ENCODE measurements at regions not wholly inside any gene's neighbourhood (a gene's known extent, or its start where the extent isn't known, plus 50 kb on each side); places are given as distances from the start of the nearest gene placed in this dataset.

DNA sequence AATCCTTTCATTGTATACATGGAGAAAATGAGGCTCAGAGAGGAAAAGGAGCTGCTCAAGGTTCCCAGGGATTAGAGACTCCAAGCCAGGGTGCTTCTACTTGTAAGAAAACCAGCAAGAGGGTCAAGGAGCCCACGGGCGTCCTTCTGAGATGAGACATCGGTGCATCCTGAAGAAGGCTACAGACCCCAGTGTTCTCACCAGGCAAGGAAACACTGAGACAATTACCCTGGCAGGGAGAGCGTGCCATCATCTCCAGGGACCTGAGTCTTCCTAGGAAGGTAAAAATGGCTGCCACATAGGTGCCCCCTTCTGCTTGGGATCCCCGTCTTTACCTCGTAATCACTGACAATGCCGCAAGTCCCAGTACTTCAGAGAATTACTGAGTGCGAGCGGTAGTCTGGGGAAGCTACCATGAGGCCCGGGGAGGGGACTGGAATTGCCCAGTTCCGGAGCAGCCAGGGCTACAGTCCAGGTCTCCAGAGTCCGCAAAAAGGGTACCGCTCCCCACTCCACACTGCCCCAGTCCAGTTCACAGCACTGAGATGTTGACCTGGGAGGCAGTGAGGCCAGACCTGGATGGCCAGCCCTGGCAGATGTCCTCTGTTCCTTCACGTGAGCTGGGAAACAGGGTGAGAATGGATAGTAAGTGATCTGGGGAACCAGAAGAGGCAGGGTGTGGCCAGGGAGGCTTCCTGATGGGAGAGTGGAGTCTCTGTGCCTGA lies 164.7 kb upstream of the SMAD3 start:
- H3K27me3 ChIP-seq (ENCODE audit: low read depth): no peaks in the 10 kb centered on the region
- in situ Hi-C loops (cut with MboI; ENCODE audit: low sequenced_read_pairs): no loop called here
- H3K4me3 ChIP-seq: no peak overlapping the region
- H3K9me3 ChIP-seq: peaks cover 2% of the 10 kb centered on the region
- DNase-seq (ENCODE audit: low spot score in 2 of 2): no peak
- no peaks in the 10 kb centered on the region for H3K36me3 ChIP-seq (replicated peaks)
- H3K4me1 ChIP-seq: peaks cover 2% of the 10 kb centered on the region; the same call in 1 of the 2 replicates

DNA sequence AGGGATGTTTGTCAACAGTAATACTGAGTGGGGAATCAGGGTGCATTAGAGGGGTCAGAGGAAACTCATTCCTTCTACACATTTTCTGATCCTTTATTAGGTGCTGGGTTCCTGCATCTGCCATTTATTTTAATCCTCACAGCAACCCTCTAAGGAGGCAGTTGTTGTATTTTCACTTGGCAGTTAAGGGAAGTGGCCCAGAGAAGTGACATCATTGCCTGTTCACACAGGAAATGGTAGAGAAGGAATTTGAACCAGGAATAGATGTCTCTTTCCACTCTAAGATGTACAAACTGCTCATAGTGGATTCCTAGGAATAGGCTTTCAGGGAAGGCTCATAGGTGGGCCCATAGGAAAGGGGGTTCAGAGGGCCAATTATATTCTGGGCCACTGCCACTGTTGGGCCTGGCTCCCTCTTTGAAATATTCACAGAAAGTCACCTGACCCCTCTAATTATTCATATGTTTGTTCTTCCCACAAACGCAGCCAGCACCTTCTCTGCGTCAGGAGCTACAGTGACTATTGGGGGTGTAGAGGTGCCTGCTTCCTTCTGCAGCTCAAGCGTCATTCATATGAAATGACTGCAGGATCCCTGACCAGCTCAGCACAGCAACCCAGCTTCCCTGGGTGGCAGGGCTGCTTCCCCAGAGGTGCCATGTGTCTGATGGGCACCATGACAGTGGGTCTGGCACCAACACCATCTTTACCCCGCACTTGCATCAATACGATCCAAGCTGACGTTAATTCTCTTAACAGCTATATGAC lies 163.9 kb upstream of the SMAD3 start:
- DNase-seq (ENCODE audit: low spot score in 2 of 2): no peak
- Histone ChIP-seq H3K27me3 (ENCODE audit: low read depth) (no peaks in the 10 kb centered on the region), H3K4me3 (no peak overlapping the region), H3K4me1 (peaks cover 4% of the 10 kb centered on the region), H3K9me3 (peaks cover 7% of the 10 kb centered on the region), H3K36me3 (replicated peaks) (no peaks in the 10 kb centered on the region)
- in situ Hi-C loops (cut with MboI; ENCODE audit: low sequenced_read_pairs): no loop called here

DNA sequence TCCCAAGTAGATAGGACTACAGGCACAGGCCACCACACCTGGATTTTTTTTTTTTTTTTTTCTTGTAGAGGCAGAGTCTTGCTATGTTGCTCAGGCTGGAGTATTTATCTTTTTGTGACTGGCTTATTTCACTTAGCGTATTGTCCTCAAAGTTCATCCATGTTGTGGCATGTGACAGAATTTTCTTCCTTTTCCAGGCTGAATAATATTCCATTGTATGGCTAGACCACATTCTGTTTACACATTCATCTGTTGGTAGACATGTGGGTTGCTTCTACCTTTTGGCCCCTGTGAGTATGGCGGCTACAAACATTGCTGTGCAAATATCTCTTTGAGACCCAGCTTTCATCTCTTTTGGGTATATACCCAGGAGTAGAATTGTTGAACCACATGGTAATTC lies 160.2 kb upstream of the SMAD3 start:
- peaks cover 11% of the 10 kb centered on the region for H3K4me1 ChIP-seq
- peak in 1 of 2 experiments; percentile 3 for DNase-seq (ENCODE audit: low spot score in 2 of 2)
- peaks cover 7% of the 10 kb centered on the region for H3K9me3 ChIP-seq
- in situ Hi-C loops (cut with MboI; ENCODE audit: low sequenced_read_pairs): no loop called here
- H3K27me3 ChIP-seq (ENCODE audit: low read depth): no peaks in the 10 kb centered on the region
- H3K36me3 ChIP-seq (replicated peaks): no peaks in the 10 kb centered on the region
- H3K4me3 ChIP-seq: no peak overlapping the region

DNA sequence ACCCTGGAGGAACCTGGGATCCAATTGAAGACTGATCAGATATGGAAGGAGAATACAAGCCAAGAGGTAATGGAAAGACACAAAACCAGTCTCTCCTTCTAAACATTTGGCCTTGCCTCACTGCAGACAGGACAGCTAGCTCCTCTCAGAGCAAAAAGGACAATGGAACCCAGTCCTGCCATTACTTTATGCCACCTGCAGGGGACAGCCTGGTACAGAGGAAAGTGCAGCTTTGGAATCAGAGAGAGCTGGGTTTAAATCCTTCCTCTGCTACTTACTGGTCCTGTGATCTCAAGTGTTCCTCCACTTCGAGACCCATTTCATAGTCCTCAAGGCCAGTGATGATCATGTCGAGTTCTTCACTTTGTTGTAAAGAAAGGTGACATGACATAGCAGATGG lies 159.4 kb upstream of the SMAD3 start:
- no peak overlapping the region for H3K4me3 ChIP-seq
- peaks cover 11% of the 10 kb centered on the region for H3K4me1 ChIP-seq
- H3K36me3 ChIP-seq (replicated peaks): no peaks in the 10 kb centered on the region
- DNase-seq (ENCODE audit: low spot score in 2 of 2): peak in 1 of 2 experiments; percentile 20
- in situ Hi-C loops (cut with MboI; ENCODE audit: low sequenced_read_pairs): no loop called here
- peaks cover 7% of the 10 kb centered on the region for H3K9me3 ChIP-seq
- H3K27me3 ChIP-seq (ENCODE audit: low read depth): no peaks in the 10 kb centered on the region; the same call in 1 of the 2 replicates

DNA sequence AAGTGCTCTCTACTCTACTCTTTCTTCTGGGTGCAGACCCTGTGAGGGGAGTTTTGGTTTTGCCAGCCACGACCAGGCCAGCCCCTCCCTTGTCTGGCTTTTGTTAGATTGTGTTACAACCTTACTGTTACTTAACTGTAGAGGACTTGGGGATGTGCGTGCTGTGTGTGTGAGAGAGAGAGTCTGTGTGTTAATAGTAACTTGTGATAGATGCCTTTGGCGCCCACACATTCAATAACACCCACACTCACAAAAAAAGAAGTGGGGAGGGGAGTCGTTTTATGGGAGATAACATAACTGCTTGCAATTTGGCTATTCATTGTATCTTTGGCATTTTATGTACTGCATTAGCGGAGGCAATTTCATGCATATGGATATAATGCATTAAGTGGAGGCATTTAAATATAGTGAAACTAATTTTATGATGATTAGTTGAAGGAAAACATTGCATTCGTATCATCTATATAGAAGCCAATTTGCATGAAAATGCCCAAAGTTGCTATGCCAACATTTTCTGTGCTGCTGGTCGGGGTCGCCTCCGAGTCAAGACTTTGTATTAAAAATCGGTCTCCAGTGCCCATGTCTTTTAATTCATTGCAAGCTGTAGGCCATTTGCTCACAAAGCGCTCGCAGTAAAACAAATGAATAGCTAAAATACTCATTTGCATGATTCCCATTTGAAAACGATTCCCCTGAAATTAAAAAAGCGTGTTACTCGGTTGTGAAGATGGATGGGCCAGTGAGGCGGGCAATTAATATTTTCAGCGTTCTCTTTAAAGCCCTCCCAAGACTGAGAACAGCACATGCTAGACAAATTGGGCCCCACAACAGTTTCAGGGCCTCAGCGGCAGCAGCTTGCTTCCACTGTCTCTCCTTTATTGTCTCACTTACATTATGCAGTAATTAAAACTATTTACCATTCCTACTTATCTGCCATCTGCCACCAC lies 158.5 kb upstream of the SMAD3 start:
- peak; percentile 27 to 35 for DNase-seq (ENCODE audit: low spot score in 2 of 2)
- H3K27me3 ChIP-seq (ENCODE audit: low read depth): peaks cover 3% of the 10 kb centered on the region; the same call in 1 of the 2 replicates
- no peaks in the 10 kb centered on the region for H3K36me3 ChIP-seq (replicated peaks)
- in situ Hi-C loops (cut with MboI; ENCODE audit: low sequenced_read_pairs): no loop called here
- peaks cover 7% of the 10 kb centered on the region for H3K9me3 ChIP-seq
- H3K4me1 ChIP-seq: peaks cover 11% of the 10 kb centered on the region
- H3K4me3 ChIP-seq: no peak overlapping the region

DNA sequence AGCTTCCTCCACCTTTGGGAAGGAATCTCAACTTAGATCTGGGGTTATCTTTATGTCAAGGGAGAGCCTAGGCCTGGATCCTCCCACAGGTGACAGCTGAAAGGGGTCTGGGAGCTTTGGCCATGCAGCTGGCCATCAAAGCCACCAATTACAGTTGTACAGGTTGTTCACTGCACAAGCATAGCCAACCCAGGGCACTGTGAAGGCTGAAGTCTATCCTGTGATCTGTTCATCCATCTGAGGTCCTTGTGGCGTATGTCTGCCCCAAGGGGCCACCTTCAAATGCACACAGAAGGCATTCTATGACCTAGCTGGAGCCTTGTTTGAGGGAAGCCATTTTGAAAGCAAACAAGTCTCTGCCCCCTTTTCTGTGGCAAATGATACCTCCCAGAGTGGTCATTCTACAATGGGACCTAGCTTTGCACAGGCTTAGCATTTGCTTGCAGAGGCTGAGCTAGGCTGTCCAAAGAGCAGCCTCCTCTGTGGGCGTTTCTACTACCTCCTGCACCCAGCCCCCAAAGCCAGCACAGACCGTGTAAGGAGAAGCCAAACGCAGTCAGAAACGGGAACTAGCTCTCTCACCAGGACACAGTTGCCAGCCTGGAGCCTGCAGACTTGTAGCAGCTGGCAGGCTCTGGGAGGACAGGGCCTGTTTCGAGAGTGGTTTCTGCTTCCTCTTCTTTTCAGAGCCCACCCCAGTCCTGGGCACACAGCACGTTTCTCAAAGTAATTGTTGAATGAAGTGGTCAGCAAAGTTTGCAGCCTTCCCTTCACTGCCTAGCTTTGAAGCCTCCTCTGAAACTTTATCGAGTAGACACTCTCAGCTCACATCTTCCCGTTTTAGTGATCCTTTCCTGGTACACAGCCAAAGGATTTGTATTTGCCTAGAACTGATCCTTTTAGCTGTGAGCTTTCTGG lies 157.3 kb upstream of the SMAD3 start:
- H3K4me3 ChIP-seq: no peak overlapping the region
- in situ Hi-C loops (cut with MboI; ENCODE audit: low sequenced_read_pairs): no loop called here
- peak in 1 of 2 experiments; percentile 15 for DNase-seq (ENCODE audit: low spot score in 2 of 2)
- no peaks in the 10 kb centered on the region for H3K36me3 ChIP-seq (replicated peaks)
- H3K9me3 ChIP-seq: peaks cover 7% of the 10 kb centered on the region
- H3K4me1 ChIP-seq: peaks cover 11% of the 10 kb centered on the region
- peaks cover 3% of the 10 kb centered on the region; the same call in 1 of the 2 replicates for H3K27me3 ChIP-seq (ENCODE audit: low read depth)

DNA sequence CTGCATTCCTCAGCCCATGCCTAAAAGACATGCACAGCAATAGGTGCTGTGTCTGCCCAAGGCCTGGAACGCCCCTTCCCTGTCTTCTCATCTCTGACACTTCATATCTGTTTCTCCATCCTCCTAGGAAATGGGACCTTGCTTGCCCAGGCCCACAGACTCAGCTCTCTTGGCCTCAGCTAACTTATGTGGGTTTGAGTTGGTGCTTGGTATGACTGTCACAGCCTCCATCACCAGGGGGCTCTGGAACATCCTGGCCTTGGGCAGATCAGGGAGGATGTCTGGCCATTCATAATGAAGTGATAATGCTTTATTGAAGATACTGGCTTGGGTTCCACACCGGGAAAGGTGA lies 156.7 kb upstream of the SMAD3 start:
- in situ Hi-C loops (cut with MboI; ENCODE audit: low sequenced_read_pairs): no loop called here
- Histone ChIP-seq H3K9me3 (0 out of 2 replicates have a peak, but pooled peaks cover 7% of the 10 kb centered on the region), H3K27me3 (ENCODE audit: low read depth) (peaks cover 3% of the 10 kb centered on the region; the same call in 1 of the 2 replicates), H3K4me3 (no peak overlapping the region), H3K4me1 (peaks cover 11% of the 10 kb centered on the region), H3K36me3 (replicated peaks) (no peaks in the 10 kb centered on the region)
- peak in 1 of 2 experiments; percentile 10 for DNase-seq (ENCODE audit: low spot score in 2 of 2)

DNA sequence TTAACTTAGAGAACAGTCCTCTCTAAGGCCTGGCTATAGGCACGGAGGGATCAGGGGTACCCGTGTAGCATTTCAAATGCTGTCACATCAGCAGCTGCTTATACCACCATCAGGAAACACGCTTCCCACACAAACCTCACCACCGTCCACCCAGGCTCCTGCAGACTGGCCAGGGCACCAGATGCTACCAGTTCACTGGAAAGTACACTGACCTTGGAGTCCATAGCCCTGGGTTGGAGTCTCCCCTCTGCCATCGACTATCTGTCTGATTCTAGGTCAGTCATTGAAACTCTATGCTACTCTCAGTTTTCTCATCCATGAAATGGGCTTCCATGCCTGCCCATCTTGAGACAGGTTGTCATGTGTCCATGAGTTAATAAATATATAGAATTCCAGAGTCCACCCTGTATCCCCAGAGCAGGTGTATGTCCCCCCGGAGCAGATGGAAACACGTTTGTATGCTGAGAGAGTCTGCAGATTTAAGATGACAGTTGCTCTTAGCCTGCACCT lies 156.0 kb upstream of the SMAD3 start:
- 0 out of 2 replicates have a peak, but pooled peaks cover 7% of the 10 kb centered on the region for H3K9me3 ChIP-seq
- peak in 1 of 2 experiments; percentile 7 for DNase-seq (ENCODE audit: low spot score in 2 of 2)
- H3K4me1 ChIP-seq: peaks cover 9% of the 10 kb centered on the region
- H3K27me3 ChIP-seq (ENCODE audit: low read depth): peaks cover 3% of the 10 kb centered on the region; the same call in 1 of the 2 replicates
- H3K36me3 ChIP-seq (replicated peaks): no peaks in the 10 kb centered on the region
- in situ Hi-C loops (cut with MboI; ENCODE audit: low sequenced_read_pairs): no loop called here
- H3K4me3 ChIP-seq: no peak overlapping the region

DNA sequence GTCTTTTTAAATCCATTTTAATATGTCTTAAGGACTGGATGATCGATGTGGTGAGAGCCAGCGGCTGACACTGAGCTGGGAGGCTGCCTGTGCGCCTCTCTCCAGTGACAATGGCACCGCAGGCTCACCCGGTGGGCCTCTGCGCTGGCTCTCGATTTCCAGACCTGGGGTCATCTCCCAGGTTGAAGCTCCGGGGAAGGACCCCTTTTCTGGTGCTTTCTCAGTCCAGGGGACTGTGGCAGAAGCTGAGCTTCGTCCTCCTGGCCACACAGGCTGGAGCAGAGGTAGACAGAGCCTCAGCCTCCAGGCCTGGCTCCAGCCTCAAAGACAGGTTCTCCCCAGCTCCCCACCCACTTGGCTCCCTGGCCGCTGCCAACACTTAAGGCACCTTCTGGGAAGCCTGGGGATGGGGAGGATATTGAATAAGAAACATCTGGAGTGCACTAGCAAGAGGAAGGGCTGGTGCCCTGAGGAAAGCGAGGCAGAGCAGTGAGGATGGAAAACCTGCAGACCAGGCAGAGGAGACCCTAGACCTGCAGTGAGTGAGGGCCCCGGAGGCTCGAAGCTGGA lies 154.2 kb upstream of the SMAD3 start:
- in situ Hi-C loops (cut with MboI; ENCODE audit: low sequenced_read_pairs): no loop called here

DNA sequence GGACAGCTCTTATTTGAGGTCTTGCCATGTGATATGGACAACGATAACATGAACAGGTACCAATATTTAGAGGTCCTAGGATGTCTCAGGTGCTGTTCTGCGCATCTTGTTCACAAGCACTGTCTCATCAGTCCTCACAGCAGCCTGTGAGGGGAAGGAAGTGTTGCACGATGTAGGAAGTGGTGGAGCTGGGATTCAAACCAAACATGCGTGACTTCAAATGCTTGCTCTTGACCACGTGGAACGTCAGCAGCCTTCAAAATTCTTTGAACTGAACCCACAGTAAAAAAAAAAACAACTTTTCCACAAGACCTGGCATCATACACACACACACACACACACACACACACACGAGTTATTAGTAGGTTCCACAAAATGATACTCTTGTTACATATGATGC lies 153.4 kb upstream of the SMAD3 start:
- DNase-seq (ENCODE audit: low spot score in 2 of 2): peak in 1 of 2 experiments; percentile 3
- Histone ChIP-seq H3K36me3 (replicated peaks) (no peaks in the 10 kb centered on the region), H3K27me3 (ENCODE audit: low read depth) (peaks cover 5% of the 10 kb centered on the region; the same call in 1 of the 2 replicates), H3K9me3 (no peaks in the 10 kb centered on the region), H3K4me1 (peaks cover 3% of the 10 kb centered on the region; the same call in 1 of the 2 replicates), H3K4me3 (no peak overlapping the region)
- in situ Hi-C loops (cut with MboI; ENCODE audit: low sequenced_read_pairs): no loop called here

More for the DNA sequence above, 154.2 kb upstream of the SMAD3 start:
- Histone ChIP-seq H3K4me3 (no peak overlapping the region), H3K27me3 (ENCODE audit: low read depth) (peaks cover 3% of the 10 kb centered on the region; the same call in 1 of the 2 replicates), H3K9me3 (0 out of 2 replicates have a peak, but pooled peaks cover under 1% of the 10 kb centered on the region), H3K36me3 (replicated peaks) (no peaks in the 10 kb centered on the region), H3K4me1 (peaks cover 9% of the 10 kb centered on the region)
- DNase-seq (ENCODE audit: low spot score in 2 of 2): peak in 1 of 2 experiments; percentile 7

DNA sequence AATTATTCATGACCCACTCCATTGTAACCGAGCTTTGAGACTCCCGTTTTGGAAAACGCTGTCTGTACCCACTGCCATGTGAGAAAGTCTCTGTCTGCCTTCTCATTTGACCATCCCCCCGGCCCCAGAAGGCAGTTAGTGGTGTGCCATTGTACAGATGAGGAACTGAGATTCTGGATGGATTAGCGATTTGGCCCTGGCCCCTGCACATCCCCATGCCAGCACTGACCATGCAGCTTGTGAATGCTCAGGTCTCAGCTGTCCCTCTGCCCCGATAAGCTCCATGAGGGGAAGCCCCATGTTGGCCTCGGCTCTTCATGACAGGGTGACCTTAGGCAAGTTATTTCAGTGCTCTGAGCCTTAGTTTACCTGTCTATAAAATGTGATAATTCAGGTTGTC lies 153.0 kb upstream of the SMAD3 start:
- Histone ChIP-seq H3K9me3 (no peaks in the 10 kb centered on the region), H3K27me3 (ENCODE audit: low read depth) (peaks cover 5% of the 10 kb centered on the region; the same call in 1 of the 2 replicates), H3K4me3 (no peak overlapping the region), H3K36me3 (replicated peaks) (no peaks in the 10 kb centered on the region), H3K4me1 (no peaks in the 10 kb centered on the region)
- in situ Hi-C loops (cut with MboI; ENCODE audit: low sequenced_read_pairs): no loop called here
- DNase-seq (ENCODE audit: low spot score in 2 of 2): peak in 1 of 2 experiments; percentile 7

DNA sequence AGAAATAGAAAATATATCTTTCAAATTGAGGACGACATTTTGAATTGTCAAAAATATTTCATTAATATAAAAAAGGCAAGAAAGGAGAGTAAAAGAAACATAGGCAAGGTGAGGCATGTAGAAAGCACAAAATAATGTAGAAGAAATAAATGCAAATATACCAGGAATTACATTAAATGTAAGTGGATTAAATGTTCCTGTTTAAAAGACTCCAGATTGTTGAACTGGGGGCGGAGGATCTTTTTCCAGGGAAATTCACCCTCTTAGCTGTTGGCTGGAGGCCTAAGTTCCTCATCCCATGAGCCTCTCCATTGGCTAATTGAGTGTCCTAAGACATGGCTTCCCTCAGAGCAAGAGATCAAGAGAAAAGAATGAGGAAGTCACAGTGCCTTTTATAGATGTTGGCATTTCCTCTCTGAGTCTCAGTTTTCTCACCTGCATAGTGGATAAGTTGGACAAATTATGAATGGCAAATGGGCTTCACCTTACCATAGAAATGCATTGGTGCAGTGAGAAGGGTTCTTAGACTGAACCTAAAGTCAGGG lies 147.4 kb upstream of the SMAD3 start:
- Histone ChIP-seq H3K36me3 (replicated peaks) (no peaks in the 10 kb centered on the region), H3K4me3 (no peak overlapping the region), H3K9me3 (peaks cover 5% of the 10 kb centered on the region; the same call in 1 of the 2 replicates), H3K27me3 (ENCODE audit: low read depth) (peaks cover 6% of the 10 kb centered on the region; the same call in 1 of the 2 replicates), H3K4me1 (no peaks in the 10 kb centered on the region)
- in situ Hi-C loops (cut with MboI; ENCODE audit: low sequenced_read_pairs): no loop called here
- DNase-seq (ENCODE audit: low spot score in 2 of 2): no peak
